ENCODE measurements at regions not wholly inside any gene's neighbourhood (a gene's known extent, or its start where the extent isn't known, plus 50 kb on each side); places are given as distances from the start of the nearest gene placed in this dataset.

DNA sequence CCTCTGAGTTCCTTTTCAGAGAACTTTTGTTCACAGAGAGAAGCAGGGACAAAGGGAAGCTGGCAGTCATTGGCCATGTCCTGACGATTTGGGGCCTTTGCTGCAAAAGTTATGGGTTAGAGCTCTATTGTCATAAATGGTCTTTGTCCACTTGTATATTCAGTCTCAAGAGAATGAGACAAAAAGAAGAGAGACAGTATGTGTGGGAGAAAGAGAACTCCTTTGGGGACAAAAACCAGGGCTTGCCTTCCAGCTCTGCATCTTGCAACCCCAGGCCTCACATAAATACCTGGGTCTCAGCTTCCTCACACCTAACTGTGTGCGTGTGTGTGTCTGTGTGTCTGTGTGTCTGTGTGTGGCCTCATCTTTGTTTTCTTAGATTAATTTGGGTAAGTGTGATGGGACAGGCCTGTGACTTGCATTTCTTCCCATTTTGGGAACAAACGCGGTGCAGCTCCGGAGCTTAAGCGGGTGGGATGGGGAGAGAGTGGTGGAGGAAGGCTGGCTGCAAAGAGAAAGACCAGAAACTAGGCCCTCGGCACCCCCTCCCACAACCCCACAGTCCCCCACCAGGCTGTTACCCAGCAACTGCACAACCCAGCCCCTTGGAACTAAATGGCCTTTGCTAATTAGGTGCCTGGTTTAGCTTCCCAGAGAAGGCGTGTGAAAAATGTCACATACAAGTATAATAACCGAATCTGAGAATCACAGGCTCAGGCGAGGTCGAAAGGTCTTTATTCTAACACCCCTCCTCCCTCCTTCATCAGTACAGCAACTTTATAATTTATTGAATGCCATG lies 376.9 kb downstream of the CDK5RAP2 start:
- DNase-seq = no peak

DNA sequence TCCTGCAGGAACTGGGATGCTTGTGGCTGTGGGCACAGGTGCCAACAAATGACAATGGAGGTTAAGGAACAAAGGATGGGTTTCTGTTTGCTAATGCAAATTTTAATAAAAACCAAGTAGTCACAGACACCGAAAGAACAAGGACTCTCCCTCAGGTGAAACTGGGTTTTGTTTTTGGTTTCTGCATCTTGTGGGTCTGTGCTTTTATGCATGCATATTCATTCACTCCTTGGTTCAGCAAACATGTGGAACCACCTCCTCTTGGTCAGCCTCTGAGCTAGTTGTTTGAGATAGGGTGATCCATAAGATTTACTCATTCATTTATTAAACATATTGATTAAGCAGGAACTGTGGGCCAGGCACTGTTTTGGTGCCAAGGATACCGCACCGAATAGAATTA lies 381.9 kb downstream of the CDK5RAP2 start:
- no peak for DNase-seq

DNA sequence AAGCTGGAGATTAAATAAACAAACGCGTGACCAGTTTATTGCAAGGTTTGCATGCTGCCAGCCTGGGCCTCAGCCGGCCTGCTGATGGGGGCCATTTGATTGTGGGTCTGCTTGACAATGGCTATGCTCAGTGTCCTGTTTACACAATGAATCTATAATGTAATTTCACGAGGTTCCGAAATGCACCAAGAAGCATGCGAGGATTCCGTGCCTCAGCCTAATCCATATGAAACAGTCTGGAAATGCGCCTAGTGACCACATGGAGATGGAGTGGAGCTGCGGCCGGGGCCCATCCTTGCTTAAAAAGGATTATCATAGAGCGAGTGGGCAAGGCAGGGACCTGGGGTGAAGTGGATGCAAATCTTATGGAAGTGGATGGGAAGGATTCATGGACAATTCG lies 382.4 kb downstream of the CDK5RAP2 start:
- no peak for DNase-seq

GRCh38 chr9:120191141-120191540 lies 388.8 kb downstream of the CDK5RAP2 start:
- no peak for DNase-seq

DNA sequence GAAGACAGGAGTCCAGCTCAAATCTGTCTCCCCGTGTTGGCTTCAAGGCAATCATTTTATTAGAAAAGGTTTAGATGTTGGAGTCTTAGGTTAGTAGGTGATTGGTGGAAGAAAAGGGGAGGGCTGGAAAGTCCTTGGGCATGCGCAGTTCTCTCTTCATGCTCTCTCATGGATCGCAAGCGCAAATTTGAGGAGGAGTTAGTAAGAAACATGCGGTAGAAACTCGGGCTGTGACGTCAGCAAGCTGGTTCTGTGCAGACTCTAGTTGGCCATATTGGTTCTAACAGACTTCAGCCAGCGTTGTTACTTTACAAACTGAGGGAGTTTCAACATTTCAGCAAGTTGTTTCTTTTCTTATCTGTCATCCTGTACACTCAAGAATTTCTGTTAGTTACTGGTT lies 392.2 kb downstream of the CDK5RAP2 start:
- no peak for DNase-seq

- DNase-seq = no peak
Observed at GRCh38 chr9:120186276-120186675, 393.7 kb downstream of the CDK5RAP2 start.

DNA sequence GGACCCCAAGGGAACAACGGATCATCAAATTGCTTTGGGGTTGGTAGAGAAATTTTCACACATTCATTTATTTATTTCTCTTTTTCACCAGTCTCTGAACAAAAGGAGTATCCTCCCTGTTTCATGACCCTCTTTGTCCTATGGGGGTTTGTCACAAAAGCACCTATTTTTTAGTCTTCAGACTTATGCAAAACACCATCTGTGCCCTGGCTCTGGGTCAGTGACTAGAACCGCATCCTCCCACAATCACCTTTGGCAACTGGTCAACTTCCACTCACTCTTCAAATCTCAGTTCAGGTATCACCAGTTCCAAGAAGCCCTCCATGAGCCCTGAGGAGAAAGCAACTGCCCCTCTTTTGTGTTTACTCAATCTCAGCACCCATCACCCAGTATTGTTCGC lies 395.7 kb downstream of the CDK5RAP2 start:
- no peak for DNase-seq

DNA sequence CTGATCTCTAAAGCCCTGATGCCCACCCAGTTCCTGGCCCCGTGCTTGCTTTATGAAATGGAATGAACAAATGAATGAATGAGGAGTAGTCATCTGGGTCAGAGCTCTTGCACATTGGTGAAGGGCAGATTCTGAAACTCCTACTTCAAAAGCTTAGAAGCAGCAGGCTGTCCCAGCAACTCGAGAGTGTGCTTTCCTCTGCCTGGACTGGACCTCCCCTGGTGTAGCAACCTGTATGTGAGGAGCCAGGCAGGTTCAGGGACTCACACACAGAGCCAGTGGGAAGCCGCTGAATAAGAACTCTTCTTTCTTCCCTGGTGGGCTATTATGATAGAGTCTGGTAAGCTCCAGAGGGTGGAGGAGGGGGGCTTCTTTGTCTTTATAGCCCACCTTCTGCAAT lies 396.4 kb downstream of the CDK5RAP2 start:
- no peak for DNase-seq

- DNase-seq = no peak
Observed at GRCh38 chr9:120182011-120182410, 398.0 kb downstream of the CDK5RAP2 start.

DNA sequence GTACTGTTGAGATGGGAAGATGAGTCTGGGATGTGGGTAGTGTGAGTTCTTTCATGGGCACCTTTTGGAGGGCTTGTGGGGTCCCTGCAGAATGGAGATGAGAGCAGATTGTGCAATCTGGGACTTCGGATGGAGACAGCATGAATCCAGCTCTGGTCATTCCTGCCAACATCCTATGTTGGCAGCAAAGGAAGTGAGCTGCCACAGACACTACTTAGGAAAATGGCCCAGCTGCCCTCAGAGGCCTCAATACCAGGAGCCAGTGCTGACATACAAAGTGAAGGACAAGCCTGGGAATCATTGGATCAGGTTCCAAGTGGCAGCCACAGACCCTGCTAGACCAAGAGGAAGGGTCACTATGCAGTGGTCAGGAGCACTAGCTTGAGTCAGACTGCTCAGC lies 402.8 kb downstream of the CDK5RAP2 start:
- DNase-seq = no peak

- DNase-seq = no peak
Observed at GRCh38 chr9:120175031-120175430, 404.9 kb downstream of the CDK5RAP2 start.

GRCh38 chr9:120161776-120162175 lies 418.2 kb downstream of the CDK5RAP2 start:
- no peak for DNase-seq

DNA sequence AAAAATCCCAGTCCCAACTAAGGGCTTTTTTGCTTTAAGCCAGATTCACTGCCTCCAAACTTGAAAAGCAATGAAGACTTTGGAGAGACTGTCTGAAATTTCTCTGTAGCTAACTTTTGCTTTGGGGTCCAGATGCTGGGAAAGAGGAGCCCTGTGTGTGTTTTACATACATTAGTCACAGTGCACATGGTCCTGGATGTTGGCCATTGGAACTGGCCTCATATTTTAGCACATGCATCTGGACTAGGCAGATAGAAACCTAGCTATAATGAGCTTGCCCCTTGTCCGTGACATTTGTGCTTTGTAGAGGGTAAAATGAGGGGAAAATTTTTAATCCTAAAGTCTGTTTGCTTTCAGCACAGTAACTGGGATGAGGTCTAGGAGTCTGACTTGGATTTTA lies 421.7 kb downstream of the CDK5RAP2 start:
- DNase-seq = no peak

- DNase-seq = no peak
Observed at GRCh38 chr9:120156376-120156775, 423.6 kb downstream of the CDK5RAP2 start.

- no peak for DNase-seq
Observed at GRCh38 chr9:120153258-120153657, 426.7 kb downstream of the CDK5RAP2 start.

- DNase-seq = no peak
Observed at GRCh38 chr9:120152295-120152694, 427.7 kb downstream of the CDK5RAP2 start.

- no peak for DNase-seq
Observed at GRCh38 chr9:120151806-120152205, 428.2 kb downstream of the CDK5RAP2 start.

GRCh38 chr9:120151149-120151548 lies 428.8 kb downstream of the CDK5RAP2 start:
- DNase-seq = no peak

GRCh38 chr9:120138955-120139354 lies 441.0 kb downstream of the CDK5RAP2 start:
- no peak for DNase-seq

DNA sequence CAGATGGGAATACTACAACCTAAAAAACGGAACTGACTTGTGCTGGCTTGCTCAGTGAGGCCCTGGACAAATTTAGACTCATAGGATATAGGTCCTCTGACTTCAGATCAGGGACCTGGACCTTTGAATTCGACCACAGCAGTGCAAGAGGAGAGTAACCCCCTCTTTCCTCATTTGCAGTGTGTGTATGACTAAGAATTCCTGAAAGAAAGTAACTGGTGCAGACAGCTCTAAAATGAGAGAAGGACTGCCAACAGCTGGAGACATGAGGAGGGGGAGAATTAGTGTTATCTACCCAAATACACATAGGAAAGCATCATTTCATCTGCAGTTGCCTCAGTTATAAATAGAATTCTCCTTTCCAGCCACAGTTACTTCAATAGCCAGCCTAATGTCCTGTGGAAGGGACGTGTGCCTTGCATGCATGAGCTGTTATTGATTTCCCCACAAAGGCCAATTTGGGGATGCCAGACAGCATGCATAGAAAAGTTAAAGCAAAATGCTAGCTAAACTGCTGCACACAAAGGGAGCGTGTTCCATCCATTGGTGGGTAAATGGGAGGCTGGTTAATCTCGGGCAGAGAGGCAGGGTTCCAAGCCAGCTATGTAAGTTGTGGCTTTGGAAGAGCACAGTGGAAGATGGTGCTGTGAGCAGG lies 442.7 kb downstream of the CDK5RAP2 start:
- DNase-seq = no peak

GRCh38 chr9:120136696-120137095 lies 443.3 kb downstream of the CDK5RAP2 start:
- DNase-seq = no peak

DNA sequence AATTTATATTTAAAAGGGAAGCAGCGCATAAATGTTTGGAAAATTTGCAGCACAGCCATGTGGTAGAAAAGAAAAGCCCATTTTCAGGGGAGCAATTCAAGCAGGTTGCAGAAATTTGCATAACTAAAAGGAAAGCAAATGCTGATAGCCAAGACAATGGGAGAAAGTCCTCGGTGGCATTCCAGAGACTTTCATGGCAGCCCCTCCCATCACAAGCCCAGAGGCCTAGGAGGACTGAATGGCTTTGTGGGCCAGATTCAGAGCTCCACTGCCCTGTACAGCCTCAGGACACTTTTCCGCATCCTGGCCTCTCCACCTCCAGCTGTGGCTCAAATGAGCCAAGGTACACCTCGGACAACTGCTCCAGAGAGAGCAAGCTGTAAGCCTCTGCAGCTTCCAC lies 462.9 kb downstream of the CDK5RAP2 start:
- no peak for DNase-seq

- no peak for DNase-seq
Observed at GRCh38 chr9:120110520-120110919, 469.4 kb downstream of the CDK5RAP2 start.

DNA sequence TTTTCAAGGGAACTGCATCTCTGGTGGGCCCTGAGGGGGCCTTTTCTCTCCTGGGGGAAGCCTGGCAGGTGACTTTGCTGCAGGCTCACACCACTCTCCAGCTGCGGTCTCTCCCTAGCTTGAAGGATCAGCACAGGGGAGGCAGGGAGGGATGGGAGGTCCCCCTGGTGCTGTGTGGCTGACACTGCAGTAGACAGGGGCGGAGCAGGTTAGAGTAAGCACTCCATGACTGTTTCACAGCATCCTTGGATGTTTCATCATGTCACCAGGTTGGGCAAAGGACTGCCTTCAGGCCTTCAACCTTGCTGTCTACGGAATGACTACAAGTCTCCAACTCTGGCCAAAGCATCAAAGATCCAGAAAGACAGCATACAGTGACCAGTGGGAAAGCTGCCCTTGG lies 470.7 kb downstream of the CDK5RAP2 start:
- DNase-seq = no peak

- DNase-seq = no peak
Observed at GRCh38 chr9:120107138-120107537, 472.8 kb downstream of the CDK5RAP2 start.

Measured in activated naive CD4-positive, alpha-beta T cell treated with Interleukin-2 at 50 U/mL for 16 hours (primary cell).